LHCN-M2 (cell line): ENCODE measurements at regions not wholly inside any gene's neighbourhood (a gene's known extent, or its start where the extent isn't known, plus 50 kb on each side); places are given as distances from the start of the nearest gene placed in this dataset.

ENCODE experiments used
- DNase-seq: peaks from one replicate; pipeline ENCODE4 v3.0.0-alpha.2; 2012; ENCODE audit warnings: low read depth

- DNase-seq = no peak
Observed at GRCh38 chr5:174840435-174840834, 116.1 kb downstream of the MSX2 start.

GRCh38 chr5:174839196-174839595 lies 114.8 kb downstream of the MSX2 start:
- DNase-seq = no peak

GRCh38 chr5:174837919-174838902 lies 113.8 kb downstream of the MSX2 start:
- peak; percentile 99 for DNase-seq

GRCh38 chr5:174834081-174834480 lies 109.7 kb downstream of the MSX2 start:
- peak; percentile 72 for DNase-seq

GRCh38 chr5:174832811-174833210 lies 108.4 kb downstream of the MSX2 start:
- DNase-seq = no peak

GRCh38 chr5:174832025-174832424 lies 107.6 kb downstream of the MSX2 start:
- DNase-seq = no peak

- DNase-seq = no peak
Observed at GRCh38 chr5:174831031-174831660, 106.8 kb downstream of the MSX2 start.

GRCh38 chr5:174829511-174829864 lies 105.1 kb downstream of the MSX2 start:
- no peak for DNase-seq

GRCh38 chr5:174828804-174829510 lies 104.6 kb downstream of the MSX2 start:
- peak; percentile 94 for DNase-seq

- peak; percentile 86 for DNase-seq
Observed at GRCh38 chr5:174827558-174827957, 103.2 kb downstream of the MSX2 start.

- peak; percentile 87 for DNase-seq
Observed at GRCh38 chr5:174825587-174825986, 101.2 kb downstream of the MSX2 start.

GRCh38 chr5:174818430-174818829 lies 94.0 kb downstream of the MSX2 start:
- DNase-seq = no peak

- no peak for DNase-seq
Observed at GRCh38 chr5:174817610-174818009, 93.2 kb downstream of the MSX2 start.

- DNase-seq = no peak
Observed at GRCh38 chr5:174816858-174817257, 92.5 kb downstream of the MSX2 start.

- no peak for DNase-seq
Observed at GRCh38 chr5:174811438-174811837, 87.1 kb downstream of the MSX2 start.

- no peak for DNase-seq
Observed at GRCh38 chr5:174810796-174811195, 86.4 kb downstream of the MSX2 start.

GRCh38 chr5:174807471-174807870 lies 83.1 kb downstream of the MSX2 start:
- DNase-seq = no peak

- no peak for DNase-seq
Observed at GRCh38 chr5:174806729-174807128, 82.3 kb downstream of the MSX2 start.

GRCh38 chr5:174801798-174802197 lies 77.4 kb downstream of the MSX2 start:
- no peak for DNase-seq

GRCh38 chr5:174800435-174800834 lies 76.1 kb downstream of the MSX2 start:
- DNase-seq = no peak

GRCh38 chr5:174799121-174799520 lies 74.7 kb downstream of the MSX2 start:
- peak; percentile 69 for DNase-seq

GRCh38 chr5:174798551-174798951 lies 74.2 kb downstream of the MSX2 start:
- DNase-seq = no peak
